NCI-H146 treated with DMSO at 0.1 percent for 48 hours (cell line): ENCODE measurements at regions not wholly inside any gene's neighbourhood (a gene's known extent, or its start where the extent isn't known, plus 50 kb on each side); places are given as distances from the start of the nearest gene placed in this dataset.
"Not testable (repeated sequence)": the region's sequence is repeated elsewhere in the genome, so short reads cannot be mapped to it uniquely, and the experiment has no call there.

Source experiments
- DNase-seq: peaks from one replicate; lab custom pipeline; 2025; ENCODE audit not compliant: unreplicated experiment; lab: John Stamatoyannopoulos, UW

DNA sequence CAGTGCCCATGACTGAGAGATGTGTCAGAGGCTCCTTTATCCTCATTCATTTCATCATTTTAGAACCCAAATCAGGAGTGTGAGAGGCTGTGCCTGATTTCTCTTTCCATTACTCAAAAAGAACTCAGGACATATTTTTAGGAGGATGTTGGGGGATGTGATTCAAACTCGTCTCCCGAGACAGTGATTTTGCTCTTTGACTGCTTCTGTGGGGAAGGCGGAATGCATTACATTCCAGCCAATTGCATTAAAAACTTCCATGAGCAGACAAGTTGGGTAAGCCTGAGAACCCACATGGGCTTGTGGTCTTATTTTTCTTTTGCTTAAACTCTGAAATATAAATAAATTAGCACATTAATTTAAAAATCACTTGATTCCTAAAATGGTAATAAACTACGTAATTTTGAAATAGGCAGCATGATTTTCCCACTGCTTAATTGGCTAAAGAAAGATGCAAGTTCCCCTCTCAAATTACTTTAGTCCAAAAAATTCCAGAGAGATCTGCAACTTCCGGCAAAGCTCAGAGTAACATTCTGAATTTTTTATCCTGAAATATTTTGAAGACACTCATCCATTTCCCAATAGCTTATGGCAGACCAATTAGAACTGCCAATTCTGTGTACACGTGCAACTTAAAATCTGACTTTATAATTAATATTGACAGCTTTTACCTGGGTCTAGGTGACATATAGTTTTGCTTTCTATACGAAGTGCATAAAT lies 185.6 kb downstream of the C7orf25 start:
- DNase-seq: no peak

DNA sequence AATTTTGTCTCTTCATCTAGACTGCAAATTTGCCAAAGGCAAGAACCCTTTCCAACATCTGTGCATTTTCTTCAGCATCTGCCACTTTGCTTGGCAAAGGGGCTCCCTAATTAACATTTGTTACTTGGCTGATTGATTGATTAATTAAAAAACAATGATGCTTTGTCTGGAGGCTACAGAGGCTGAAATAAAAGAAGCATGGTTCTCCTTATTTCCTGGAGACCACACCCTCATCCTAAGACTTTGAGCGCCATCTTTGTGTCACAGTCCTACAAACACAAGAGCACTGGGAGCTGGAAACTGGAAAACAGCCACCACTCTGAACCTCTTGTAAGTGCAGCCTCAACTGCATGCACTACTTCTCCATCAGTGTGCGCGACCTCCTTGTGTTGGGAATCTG lies 189.2 kb downstream of the C7orf25 start:
- no peak for DNase-seq

DNA sequence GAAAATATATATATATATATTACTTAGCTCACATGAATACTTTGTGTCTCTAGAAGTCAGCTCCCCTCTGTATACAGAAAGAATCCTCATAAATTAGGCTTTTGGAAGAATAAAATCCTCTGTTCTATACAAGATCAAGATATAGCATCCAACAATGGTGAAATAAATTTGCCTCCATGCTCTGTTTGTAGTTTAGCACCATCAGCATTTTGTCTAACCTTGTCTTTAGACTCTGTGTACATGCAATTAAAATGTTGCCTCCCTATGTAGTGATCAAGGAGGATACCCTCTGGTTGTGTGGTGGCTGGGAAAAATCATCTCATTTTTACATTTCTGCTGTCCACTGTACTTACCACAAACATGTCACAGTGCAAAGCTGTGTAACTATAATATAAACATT lies 189.7 kb downstream of the C7orf25 start:
- no peak for DNase-seq

DNA sequence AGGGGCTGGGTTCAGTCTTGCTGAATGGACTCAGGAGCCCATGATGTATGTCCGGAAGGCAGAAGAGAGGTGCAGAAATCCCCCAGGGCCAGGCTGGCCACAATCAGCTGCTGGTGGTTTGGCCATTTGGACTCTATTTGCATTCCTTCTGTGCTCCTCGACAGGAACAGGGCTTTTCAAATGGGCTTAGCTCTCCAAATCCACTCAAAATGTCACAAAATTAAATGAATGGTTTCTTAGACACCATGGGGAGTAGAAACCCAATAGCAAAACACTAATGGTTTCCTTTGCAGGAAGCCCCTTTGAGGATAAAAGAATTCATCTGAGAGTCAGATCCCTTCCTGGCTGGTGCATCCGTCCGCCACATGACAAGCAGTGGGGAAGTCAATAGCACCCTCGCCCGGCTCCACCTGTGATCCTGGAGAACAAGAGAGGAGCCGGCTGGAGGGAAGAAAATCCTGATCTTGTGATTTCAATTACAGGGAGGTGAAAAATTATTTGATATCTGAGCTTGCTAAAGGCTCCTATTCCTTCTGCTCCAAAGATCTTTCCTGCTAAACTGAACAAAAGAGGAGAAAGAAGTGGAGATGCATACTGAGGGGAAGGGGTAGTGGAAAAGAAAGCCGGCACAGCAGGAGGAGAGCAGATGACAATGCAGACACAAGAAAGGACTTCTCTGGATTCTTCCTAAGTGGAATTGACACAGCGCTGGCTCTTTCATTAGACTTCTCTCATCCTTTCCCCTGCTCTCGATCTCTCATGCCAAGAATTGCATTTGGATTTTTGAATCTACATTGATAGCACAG lies 190.7 kb downstream of the C7orf25 start:
- DNase-seq: no peak

DNA sequence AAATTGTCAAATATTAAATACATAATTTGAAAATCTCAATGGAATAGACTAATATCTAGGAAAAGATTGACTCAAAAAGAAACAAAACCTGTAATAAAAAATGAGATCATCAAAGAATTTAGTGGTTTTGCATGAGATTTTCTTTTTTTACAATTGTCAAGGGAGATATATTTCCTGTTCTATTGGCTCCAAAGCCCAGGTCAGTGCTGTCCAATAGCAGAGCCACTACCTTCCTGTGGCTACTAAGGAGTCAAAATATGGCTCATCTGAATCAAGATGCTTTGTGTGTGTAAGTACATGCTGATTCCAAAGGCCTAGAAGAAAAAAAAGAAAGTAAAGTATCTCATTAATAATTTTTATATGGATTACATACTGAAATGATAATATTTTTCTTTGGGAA lies 191.9 kb downstream of the C7orf25 start:
- no peak for DNase-seq

- DNase-seq: not testable (repeated sequence)
Observed at GRCh38 chr7:42718466-42718865, 193.4 kb downstream of the C7orf25 start.

DNA sequence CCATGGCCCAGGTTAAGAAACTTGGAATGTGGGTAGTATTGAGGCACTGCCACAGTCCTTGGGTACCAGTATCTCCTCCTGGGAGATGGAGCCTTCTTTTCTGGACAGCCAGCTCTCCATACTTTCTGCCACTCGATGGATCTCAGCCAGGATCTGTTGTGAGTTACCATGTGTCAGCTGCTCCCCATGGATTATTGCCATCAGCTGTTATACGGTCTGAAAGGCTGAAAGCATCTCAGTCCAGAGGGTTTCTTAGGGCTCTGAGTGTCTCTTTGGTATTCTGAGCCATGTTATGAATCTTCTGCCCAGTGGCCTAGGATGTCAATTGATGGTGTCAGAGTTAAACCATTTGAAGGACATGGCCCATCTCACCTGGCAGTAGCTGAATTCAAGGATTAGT lies 197.5 kb downstream of the C7orf25 start:
- DNase-seq: no peak

GRCh38 chr7:42709284-42709683 lies 202.6 kb downstream of the C7orf25 start:
- DNase-seq: no peak

GRCh38 chr7:42704710-42705109 lies 207.2 kb downstream of the C7orf25 start:
- DNase-seq: no peak

GRCh38 chr7:42702647-42703046 lies 209.2 kb downstream of the C7orf25 start:
- no peak for DNase-seq

- DNase-seq: no peak
Observed at GRCh38 chr7:42700406-42701327, 211.2 kb downstream of the C7orf25 start.

DNA sequence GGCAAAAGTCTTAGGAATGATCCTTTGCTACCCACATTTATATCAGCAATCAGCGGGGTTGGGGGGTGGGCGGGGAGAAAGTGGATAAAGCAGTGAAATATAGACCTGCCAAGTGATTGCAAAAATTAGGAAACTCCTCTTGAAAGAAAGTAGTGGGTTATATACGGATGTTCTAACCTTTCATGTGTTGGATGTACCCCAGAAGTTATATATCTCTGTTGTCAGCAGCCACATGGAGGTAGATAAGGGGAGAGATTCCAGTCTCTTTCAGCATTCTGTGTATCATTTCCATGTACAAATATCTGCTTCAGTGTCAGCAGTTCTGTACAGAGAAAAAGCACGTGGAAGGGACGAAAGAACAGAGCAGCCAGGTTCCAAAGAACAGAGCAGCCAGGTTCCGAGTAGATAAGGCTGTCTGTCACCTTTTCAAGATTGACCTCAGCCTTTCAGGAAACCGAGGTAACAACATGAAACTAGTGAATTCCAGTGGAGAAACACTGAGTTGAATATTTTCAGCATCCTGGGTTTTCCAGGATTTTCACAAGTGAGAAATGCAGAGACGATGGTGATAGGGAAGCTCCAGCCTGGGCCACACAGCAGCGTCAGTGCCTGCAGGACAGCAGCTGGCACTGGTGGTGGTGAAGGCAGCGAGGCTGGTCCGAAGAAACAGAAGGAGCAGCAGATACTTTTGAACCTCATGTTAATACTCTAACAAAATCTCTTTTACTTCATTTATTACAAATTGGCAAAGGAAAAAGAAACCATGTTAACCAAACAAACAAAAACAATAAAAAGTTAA lies 212.3 kb downstream of the C7orf25 start:
- no peak for DNase-seq

DNA sequence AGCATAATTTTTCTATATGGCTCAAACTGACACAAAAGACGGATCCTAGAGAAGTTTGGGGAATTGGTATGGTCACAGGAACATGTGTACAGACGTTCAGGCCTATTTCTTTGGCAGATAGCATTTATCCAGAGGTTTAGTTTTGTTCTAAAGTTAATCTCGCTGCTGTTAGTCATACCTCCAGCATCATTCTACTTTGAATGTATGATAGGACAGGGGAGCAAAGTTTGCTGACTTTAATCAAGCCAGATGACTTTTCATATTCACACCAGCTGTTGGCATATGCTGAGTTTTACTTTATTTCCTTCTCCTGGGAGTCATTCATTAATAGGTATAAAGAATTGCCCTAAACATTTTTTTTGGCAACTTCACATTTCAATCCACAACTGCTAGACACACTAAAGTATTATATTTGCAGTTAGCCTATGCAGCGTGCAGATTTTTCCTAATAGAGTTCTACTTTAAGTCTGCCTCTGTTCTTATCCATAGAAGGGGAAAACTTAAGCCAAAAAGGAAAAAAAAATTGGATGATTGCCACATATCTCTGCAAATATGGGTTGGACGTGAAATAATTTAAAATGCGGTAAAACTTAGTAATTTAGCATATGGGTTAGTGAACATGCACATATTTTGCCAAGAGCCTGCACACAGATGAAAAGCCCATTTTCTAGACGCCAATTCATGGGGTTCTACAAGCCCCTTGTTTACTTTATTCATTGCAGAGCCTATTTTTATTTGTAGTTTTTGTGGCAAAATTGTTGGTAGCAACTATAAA lies 213.1 kb downstream of the C7orf25 start:
- DNase-seq: no peak

DNA sequence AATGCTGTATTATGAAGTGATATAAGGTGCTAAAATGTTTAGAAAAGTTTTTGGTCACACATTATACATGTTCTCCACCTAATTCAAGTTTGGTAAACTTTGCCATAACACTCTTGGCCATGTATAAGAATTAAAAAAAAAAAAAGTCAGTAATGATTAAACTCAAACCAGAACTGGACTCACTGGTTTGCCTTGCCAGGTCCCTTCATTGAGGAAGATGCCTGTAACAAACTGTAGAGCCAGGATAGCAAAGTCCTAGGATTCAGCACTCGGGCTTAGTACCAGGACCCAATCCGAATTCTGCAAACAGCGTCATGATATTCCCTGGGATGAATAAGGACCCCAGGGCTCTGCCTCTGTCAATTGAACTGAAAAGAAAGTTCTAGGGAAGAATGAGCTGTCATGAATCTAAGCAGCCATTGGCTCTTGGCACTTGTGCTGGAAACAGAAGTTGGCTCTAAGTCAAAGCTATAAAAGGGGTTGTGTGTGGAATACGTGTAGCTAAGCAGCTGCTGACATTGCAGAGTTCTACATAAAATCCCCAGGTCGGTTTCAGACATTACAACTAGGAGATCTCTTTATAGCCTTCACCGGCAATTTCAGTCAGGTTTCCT lies 216.9 kb downstream of the C7orf25 start:
- no peak for DNase-seq

GRCh38 chr7:42693722-42694121 lies 218.1 kb downstream of the C7orf25 start:
- DNase-seq: no peak

GRCh38 chr7:42692621-42693020 lies 219.2 kb downstream of the C7orf25 start:
- DNase-seq: no peak

- DNase-seq: no peak
Observed at GRCh38 chr7:42690794-42691639, 220.9 kb downstream of the C7orf25 start.

DNA sequence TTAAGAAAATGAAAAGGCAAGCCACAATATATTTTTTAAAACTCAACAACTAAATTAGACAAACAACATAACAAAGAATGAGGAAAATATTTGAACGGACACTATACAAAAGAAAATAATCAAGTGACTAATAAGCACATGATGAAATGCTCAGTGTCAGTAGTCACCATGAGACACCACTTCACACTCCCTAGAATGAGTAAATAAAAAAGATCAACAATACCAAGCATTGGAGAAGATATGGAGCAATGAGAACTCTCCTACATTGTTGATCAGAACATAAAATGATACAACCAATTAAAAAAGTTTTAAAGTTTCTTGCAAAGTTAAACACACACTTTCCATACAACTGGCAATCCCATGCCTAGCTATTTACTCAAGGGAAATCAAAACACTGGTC lies 222.2 kb downstream of the C7orf25 start:
- DNase-seq: no peak

- DNase-seq: no peak
Observed at GRCh38 chr7:42688056-42688371, 223.9 kb downstream of the C7orf25 start.
